ENCODE measurements at regions not wholly inside any gene's neighbourhood (a gene's known extent, or its start where the extent isn't known, plus 50 kb on each side); places are given as distances from the start of the nearest gene placed in this dataset.

- DNase-seq: no peak
Observed at GRCh38 chr3:135885885-135886284, 79.6 kb upstream of the PPP2R3A start.

DNA sequence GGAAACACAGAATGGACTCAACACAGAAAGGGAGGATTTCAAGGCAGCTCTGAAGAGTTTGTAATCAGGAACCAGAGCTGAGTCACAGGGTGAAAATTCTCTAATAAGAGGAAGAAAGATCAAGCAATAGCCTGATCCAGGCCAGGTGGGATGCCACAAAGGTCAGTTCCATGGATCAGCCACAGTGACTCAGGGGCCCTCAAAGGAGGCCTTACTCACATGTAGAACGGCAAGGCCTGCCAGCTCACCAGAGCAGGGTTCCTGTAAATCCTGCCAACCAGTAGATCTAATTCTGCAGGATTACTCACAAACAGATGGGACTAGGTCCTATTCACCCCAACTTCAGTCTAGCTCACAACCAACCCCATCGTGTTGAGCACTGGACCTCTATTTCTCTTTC, 78.3 kb upstream of the PPP2R3A start:
- DNase-seq: no peak

GRCh38 chr3:135889443-135889842, 76.1 kb upstream of the PPP2R3A start:
- no peak for DNase-seq

DNA sequence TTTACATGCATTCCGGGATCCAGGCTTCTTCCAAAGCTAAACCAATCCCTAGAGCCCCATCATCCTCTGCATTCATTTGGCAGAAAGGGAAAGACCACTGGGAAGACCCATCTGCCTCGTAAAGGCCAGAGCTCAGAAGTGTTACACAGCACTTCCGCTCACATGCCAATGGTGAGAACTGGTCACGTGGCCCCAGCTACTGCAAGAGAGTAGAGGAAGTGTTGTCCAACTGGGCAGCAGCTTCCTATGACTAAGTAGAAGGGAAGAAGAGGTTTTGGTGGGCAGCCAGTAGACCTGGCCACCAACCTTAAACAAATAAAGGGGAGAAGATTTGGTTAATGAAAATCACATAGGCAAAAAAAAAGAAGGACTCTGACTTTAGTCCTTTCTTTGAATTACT, 74.4 kb upstream of the PPP2R3A start:
- DNase-seq: no peak

- DNase-seq: peak; percentile 5
Observed at GRCh38 chr3:135895106-135895733, 70.3 kb upstream of the PPP2R3A start.

DNA sequence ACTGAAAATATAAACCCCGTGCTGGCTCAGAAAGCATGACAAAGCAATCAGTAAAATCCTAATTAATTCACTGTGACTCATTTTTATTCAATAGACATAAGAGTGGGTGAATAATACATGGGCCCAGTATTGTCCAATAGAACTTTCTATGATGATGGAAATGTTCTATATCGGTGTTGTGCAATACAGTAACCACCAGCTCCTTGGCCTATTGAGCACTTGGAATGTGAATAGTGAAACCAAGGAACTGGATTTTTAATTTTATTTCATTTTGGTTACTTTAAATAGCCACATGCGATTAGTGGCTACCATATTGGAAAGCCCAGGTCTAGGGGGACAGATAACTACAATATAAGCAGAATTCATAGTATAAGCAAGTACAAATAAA, 69.8 kb upstream of the PPP2R3A start:
- no peak for DNase-seq

GRCh38 chr3:135896613-135897012, 68.9 kb upstream of the PPP2R3A start:
- DNase-seq: no peak

DNA sequence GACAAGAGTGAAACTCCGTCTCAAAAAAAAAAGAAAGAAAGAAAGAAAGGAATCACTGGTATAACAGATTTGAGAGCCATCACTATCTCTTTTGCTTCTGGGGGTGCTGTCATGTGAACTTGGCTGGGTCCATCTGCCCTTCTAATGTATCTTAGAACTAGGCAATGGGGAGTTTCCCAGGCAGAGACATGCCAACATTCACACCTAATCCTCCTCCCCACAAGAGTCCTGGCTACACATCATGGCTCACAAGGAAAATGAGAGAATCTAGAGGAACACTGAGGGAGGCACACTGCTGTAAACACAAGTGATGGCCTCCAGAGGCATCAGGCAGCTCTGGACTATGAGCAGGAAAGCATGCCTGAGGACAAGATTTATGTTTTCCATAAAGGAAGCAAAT, 67.8 kb upstream of the PPP2R3A start:
- no peak for DNase-seq

DNA sequence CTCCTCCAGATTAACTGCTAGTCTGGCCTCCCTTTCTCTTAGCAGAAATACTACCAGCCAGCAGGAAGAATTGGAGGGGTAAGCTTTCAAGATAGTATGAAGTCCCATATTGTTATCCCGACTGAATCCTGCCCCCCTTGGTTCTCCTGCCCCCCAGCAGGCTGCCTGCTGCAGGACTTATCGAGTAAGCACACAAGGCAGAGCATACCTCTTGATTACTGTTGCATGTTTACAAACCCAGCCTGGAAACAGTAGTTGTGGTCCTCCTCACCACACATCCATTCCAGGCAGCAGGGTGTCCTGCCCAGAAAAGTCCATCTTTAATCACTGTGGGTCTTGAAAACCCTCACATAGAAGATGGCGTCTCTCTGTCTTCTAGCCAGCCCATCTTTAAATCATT, 66.8 kb upstream of the PPP2R3A start:
- DNase-seq: no peak

- no peak for DNase-seq
Observed at GRCh38 chr3:135905058-135905724, 60.3 kb upstream of the PPP2R3A start.

GRCh38 chr3:135907422-135908165, 57.9 kb upstream of the PPP2R3A start:
- DNase-seq: no peak

GRCh38 chr3:135908225-135908624, 57.3 kb upstream of the PPP2R3A start:
- DNase-seq: no peak

GRCh38 chr3:135908737-135909136, 56.8 kb upstream of the PPP2R3A start:
- DNase-seq: no peak

DNA sequence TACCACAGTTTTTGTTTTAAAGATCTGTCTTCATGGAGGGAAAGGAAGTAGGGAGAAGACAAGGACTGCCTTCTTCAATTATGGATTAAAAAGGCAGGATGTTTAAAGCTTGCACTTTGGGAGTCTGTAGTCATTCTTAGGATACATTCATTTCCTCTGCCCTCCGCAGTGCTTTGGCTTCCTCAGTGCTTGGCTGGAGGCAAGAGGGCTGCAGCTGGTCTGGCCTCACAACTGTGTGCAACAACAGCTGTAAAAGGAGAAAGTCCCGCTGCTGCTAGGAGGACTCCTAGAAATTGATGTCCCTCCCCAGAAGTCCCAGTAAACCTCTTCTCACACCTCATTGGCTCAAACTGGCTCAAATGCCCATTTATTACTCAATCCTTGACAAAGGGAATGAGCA, 54.4 kb upstream of the PPP2R3A start:
- DNase-seq: no peak

GRCh38 chr3:135915206-135915605, 50.3 kb upstream of the PPP2R3A start:
- no peak for DNase-seq
